ENCODE measurements at regions not wholly inside any gene's neighbourhood (a gene's known extent, or its start where the extent isn't known, plus 50 kb on each side); places are given as distances from the start of the nearest gene placed in this dataset.

GRCh38 chr6:48490658-48491057 lies 379.7 kb upstream of the PTCHD4 start:
- TF ChIP-seq SIN3A (IDR thresholded peaks at IDR 0.05; ENCODE audit: low read depth, low read length) (no peak), ZBTB33 (IDR thresholded peaks at IDR 0.05) (no peak), PML (IDR thresholded peaks at IDR 0.05; ENCODE audit: low read length) (no peak), SUPT20H (IDR thresholded peaks at IDR 0.05; ENCODE audit: borderline replicate concordance, control insufficient read depth, low read depth, low read length) (no peak), NR2C2 (IDR thresholded peaks at IDR 0.05; ENCODE audit: borderline replicate concordance, control insufficient read depth, insufficient read length, low read depth) (no peak), NFYB (IDR thresholded peaks at IDR 0.05; ENCODE audit: insufficient read depth, low read depth, low read length) (no peak)
- Histone ChIP-seq H2AFZ (ENCODE audit: control insufficient read depth, low read depth, low read length) (no peak overlapping the region), H3K27me3 (replicated peaks in 1 of 2; ENCODE audit: control insufficient read depth in 2 of 2, insufficient read depth in 2 of 2, low read length in 1 of 2) (no peaks in the 10 kb centered on the region), H4K20me1 (ENCODE audit: control insufficient read depth, insufficient read depth) (no peaks in the 10 kb centered on the region), H3K79me2 (ENCODE audit: control insufficient read depth, insufficient read depth, low read length) (no peaks in the 10 kb centered on the region), H3K9ac (ENCODE audit: control insufficient read depth, insufficient read depth, low read length) (no peak overlapping the region), H3K4me2 (ENCODE audit: control insufficient read depth, insufficient read depth) (no peak overlapping the region), H3K9me3 (replicated peaks; ENCODE audit: control insufficient read depth, insufficient read depth, low read length) (no peaks in the 10 kb centered on the region), H3K36me3 (ENCODE audit: control insufficient read depth in 2 of 2, insufficient read depth in 2 of 2, low read length in 1 of 2) (no peaks in the 10 kb centered on the region), H3K4me1 (ENCODE audit: control insufficient read depth, insufficient read depth, low read length) (no peaks in the 10 kb centered on the region), H3K4me3 (no peak overlapping the region), H3K27ac (ENCODE audit: control insufficient read depth, insufficient read depth) (no peak overlapping the region)
- POLR2A ChIA-PET = no interaction called here
- RAD21 ChIA-PET (ENCODE audit: unreplicated experiment) = no interaction called here
- intact Hi-C loops (cut with micrococcal nuclease; ENCODE audit: unreplicated experiment) (no loop called here), in situ Hi-C loops (cut with MboI) (no loop called here)
- 57% methylated on average over 4 of the region's 4 CpGs for WGBS (ENCODE audit: insufficient coverage, insufficient replicate concordance, low lambda C conversion rate, missing lambda C conversion rate)
- no TSS peak for BruUV-seq (replicated peaks)
- DNase-seq (ENCODE audit: low read depth, low spot score) (no peak), ATAC-seq (no peak), FAIRE-seq (no peak)
- CTCF ChIA-PET = no interaction called here
- SMC1A ChIA-PET (ENCODE audit: uncharacterized antibody, unreplicated experiment) = interaction anchor here (1.4 kb wide), 1 partner anchor 12 kb away, joined by 3 read pairs; no protein-coding TSS in a partner anchor

GRCh38 chr6:48486876-48487275 lies 375.9 kb upstream of the PTCHD4 start:
- Histone ChIP-seq H3K27me3 (replicated peaks in 1 of 2; ENCODE audit: control insufficient read depth in 2 of 2, insufficient read depth in 2 of 2, low read length in 1 of 2) (no peaks in the 10 kb centered on the region), H3K36me3 (ENCODE audit: control insufficient read depth in 2 of 2, insufficient read depth in 2 of 2, low read length in 1 of 2) (no peaks in the 10 kb centered on the region), H3K79me2 (ENCODE audit: control insufficient read depth, insufficient read depth, low read length) (no peaks in the 10 kb centered on the region), H3K27ac (ENCODE audit: control insufficient read depth, insufficient read depth) (no peak overlapping the region), H3K4me3 (no peak overlapping the region), H4K20me1 (ENCODE audit: control insufficient read depth, insufficient read depth) (no peaks in the 10 kb centered on the region), H3K4me1 (ENCODE audit: control insufficient read depth, insufficient read depth, low read length) (no peaks in the 10 kb centered on the region), H2AFZ (ENCODE audit: control insufficient read depth, low read depth, low read length) (no peak overlapping the region), H3K4me2 (ENCODE audit: control insufficient read depth, insufficient read depth) (no peak overlapping the region), H3K9me3 (replicated peaks; ENCODE audit: control insufficient read depth, insufficient read depth, low read length) (no peaks in the 10 kb centered on the region), H3K9ac (ENCODE audit: control insufficient read depth, insufficient read depth, low read length) (no peak overlapping the region)
- FAIRE-seq (no peak), ATAC-seq (no peak), DNase-seq (ENCODE audit: low read depth, low spot score) (no peak)
- BruUV-seq (replicated peaks) = no TSS peak
- RAD21 ChIA-PET (ENCODE audit: unreplicated experiment) = interaction anchor here (1.0 kb wide), 1 partner anchor 10 kb away, joined by 3 read pairs; no protein-coding TSS in a partner anchor
- CTCF ChIA-PET = no interaction called here
- SMC1A ChIA-PET (ENCODE audit: uncharacterized antibody, unreplicated experiment) = no interaction called here
- intact Hi-C loops (cut with micrococcal nuclease; ENCODE audit: unreplicated experiment) (no loop called here), in situ Hi-C loops (cut with MboI) (no loop called here)
- POLR2A ChIA-PET = no interaction called here
- 45% methylated on average over 3 of the region's 3 CpGs for WGBS (ENCODE audit: insufficient coverage, insufficient replicate concordance, low lambda C conversion rate, missing lambda C conversion rate)
- no peak for TF ChIP-seq PAX5 (IDR thresholded peaks at IDR 0.05; ENCODE audit: borderline replicate concordance, low read depth, low read length)
- TF ChIP-seq WRNIP1 (IDR thresholded peaks at IDR 0.05; ENCODE audit: borderline replicate concordance, low read depth, low read length) = no peak
- no peak for TF ChIP-seq ATF7 (IDR thresholded peaks at IDR 0.05; ENCODE audit: low read depth)
- TF ChIP-seq ATF2 (IDR thresholded peaks at IDR 0.05; ENCODE audit: low read length) = no peak
- no peak for TF ChIP-seq E2F4 (IDR thresholded peaks at IDR 0.05; ENCODE audit: low read depth, low read length)
- TF ChIP-seq NFYB (IDR thresholded peaks at IDR 0.05; ENCODE audit: insufficient read depth, low read depth, low read length) = no peak

Data from GM12878 (cell line).